GM23338 (cell line): ENCODE measurements at regions not wholly inside any gene's neighbourhood (a gene's known extent, or its start where the extent isn't known, plus 50 kb on each side); places are given as distances from the start of the nearest gene placed in this dataset.

ENCODE experiments used
- ATAC-seq: fragments of 200-7000 bp; cut with Tn5 transposase; 3 replicates; pipeline ENCODE4 v1.9.1; 2020
- DNase-seq: peaks from one replicate; pipeline ENCODE4 v3.0.0-alpha.2; 2015; ENCODE audit warnings: low spot score
- H2AFZ ChIP-seq: fragments of 200-600 bp; sonication (generic); 2 replicates; pipeline ENCODE4 v1.8.0; 2016; ENCODE audit warnings: antibody characterized with exemption, mild to moderate bottlenecking, moderate library complexity
- H3F3A ChIP-seq: fragments of 200-600 bp; sonication (generic); replicated peaks from 2 replicates; pipeline ENCODE4 v1.8.0; 2017; ENCODE audit warnings: antibody characterized with exemption, mixed run types, low read depth
- H3K27ac ChIP-seq: fragments of 200-600 bp; sonication (generic); 2 replicates; pipeline ENCODE4 v1.6.1; 2016; ENCODE audit warnings: low read depth
- H3K27me3 ChIP-seq: fragments of 200-600 bp; sonication (generic); 2 replicates; pipeline ENCODE4 v1.8.0; 2016; ENCODE audit warnings: mild to moderate bottlenecking, mixed run types, moderate library complexity; ENCODE audit not compliant: insufficient read depth
- H3K36me3 ChIP-seq: fragments of 200-600 bp; sonication (generic); 2 replicates; pipeline ENCODE4 v1.8.0; 2016; ENCODE audit warnings: mild to moderate bottlenecking; ENCODE audit not compliant: insufficient read depth
- H3K4me1 ChIP-seq: fragments of 200-600 bp; sonication (generic); 2 replicates; pipeline ENCODE4 v1.8.0; 2016; ENCODE audit warnings: mild to moderate bottlenecking, moderate library complexity; ENCODE audit not compliant: insufficient read depth
- H3K4me2 ChIP-seq: fragments of 200-600 bp; sonication (generic); 2 replicates; pipeline ENCODE4 v1.7.1; 2017; ENCODE audit warnings: mixed run types
- H3K4me3 ChIP-seq: fragments of 200-600 bp; sonication (generic); 2 replicates; pipeline ENCODE4 v1.6.1; 2016; ENCODE audit warnings: mixed run types
- H3K79me2 ChIP-seq: fragments of 200-600 bp; sonication (generic); replicated peaks from 2 replicates; pipeline ENCODE4 v1.8.0; 2017; ENCODE audit warnings: mild to moderate bottlenecking; ENCODE audit not compliant: insufficient read depth
- H3K9me2 ChIP-seq: fragments of 200-600 bp; sonication (generic); 2 replicates; pipeline ENCODE4 v1.8.0; 2017; ENCODE audit not compliant: insufficient read depth
- H4K20me1 ChIP-seq: fragments of 200-600 bp; sonication (generic); replicated peaks from 2 replicates; pipeline ENCODE4 v1.8.0; 2017; ENCODE audit warnings: mild to moderate bottlenecking; ENCODE audit not compliant: insufficient read depth
- H3K27ac Mint-ChIP-seq: 2 replicates; pipeline ENCODE4 v1.8.0; 2020; ENCODE audit warnings: inconsistent platforms, mild to moderate bottlenecking, moderate library complexity, mixed read lengths
- H3K27me3 Mint-ChIP-seq: 3 replicates; pipeline ENCODE4 v1.8.0; 2022; ENCODE audit warnings: low read depth, mild to moderate bottlenecking, moderate library complexity, mixed read lengths, inconsistent platforms; ENCODE audit not compliant: insufficient read depth, poor library complexity
- H3K36me3 Mint-ChIP-seq: 3 replicates; pipeline ENCODE4 v1.8.0; 2021; ENCODE audit warnings: low read depth, mild to moderate bottlenecking, inconsistent platforms, moderate library complexity, mixed read lengths
- H3K4me1 Mint-ChIP-seq: 3 replicates; pipeline ENCODE4 v1.8.0; 2020; ENCODE audit warnings: mild to moderate bottlenecking, inconsistent platforms, mixed read lengths
- H3K4me3 Mint-ChIP-seq: 3 replicates; pipeline ENCODE4 v1.8.0; 2021; ENCODE audit warnings: moderate library complexity, mild to moderate bottlenecking, inconsistent platforms, mixed read lengths
- H3K9me3 Mint-ChIP-seq: 3 replicates; pipeline ENCODE4 v1.8.0; 2020; ENCODE audit warnings: moderate library complexity, mild to moderate bottlenecking, inconsistent platforms, mixed read lengths
- CREB1 ChIP-seq: fragments of 250-450 bp; sonication (Bioruptor Pico); IDR thresholded peaks from 2 replicates; pipeline ENCODE4 v1.5.0; 2020; ENCODE audit warnings: low read depth, mild to moderate bottlenecking, moderate library complexity
- CTCF ChIP-seq, 2 experiments: fragments of 200-600 bp in 1 of 2; sonication (generic) in 1 of 2; conservative IDR thresholded peaks; 2 replicates each; pipeline versions ENCODE4 v1.5.1 to v1.6.1; 2016 to 2017; ENCODE audit warnings: antibody characterized with exemption in 2 of 2, low read depth in 2 of 2, mild to moderate bottlenecking in 2 of 2, moderate library complexity in 1 of 2
- EZH2 ChIP-seq: fragments of 200-600 bp; sonication (generic); IDR thresholded peaks from one replicate; pipeline ENCODE4 v1.8.0; 2017; ENCODE audit warnings: antibody characterized with exemption, mild to moderate bottlenecking, low read depth; ENCODE audit not compliant: unreplicated experiment
- JUNB ChIP-seq: IDR thresholded peaks from one replicate; pipeline ENCODE4 v1.6.1; 2016; ENCODE audit warnings: antibody characterized with exemption; ENCODE audit not compliant: unreplicated experiment
- REST ChIP-seq: IDR thresholded peaks from one replicate; pipeline ENCODE4 v1.6.1; 2018; ENCODE audit warnings: antibody characterized with exemption; ENCODE audit not compliant: unreplicated experiment
- ZNF114 ChIP-seq: fragments of 250-450 bp; sonication (Bioruptor Pico); IDR thresholded peaks from 2 replicates; pipeline ENCODE4 v1.5.0; 2020; ENCODE audit warnings: mild to moderate bottlenecking, moderate library complexity
- ZNF462 ChIP-seq: fragments of 250-450 bp; sonication (Bioruptor Pico); IDR thresholded peaks from 2 replicates; pipeline ENCODE4 v1.5.0; 2020; ENCODE audit warnings: mild to moderate bottlenecking, moderate library complexity

GRCh38 chr3:174618368-174619080 lies 240.6 kb upstream of the NAALADL2 start (continued):
- TF ChIP-seq ZNF462 (CRISPR knock-in tag) (no peak), CTCF (conservative IDR thresholded peaks at IDR 0.05; ENCODE audit: low read depth in 2 of 2) (no peak)

GRCh38 chr3:174619239-174619638 lies 239.9 kb upstream of the NAALADL2 start:
- Histone ChIP-seq H3K27me3 (no peaks in the 10 kb centered on the region), H3K9me2 (no peaks in the 10 kb centered on the region), H3K79me2 (no peaks in the 10 kb centered on the region), H2AFZ (no peak overlapping the region), H3K4me2 (no peak overlapping the region), H3F3A (no peaks in the 10 kb centered on the region), H3K36me3 (no peaks in the 10 kb centered on the region), H3K27ac (no peak overlapping the region), H4K20me1 (no peaks in the 10 kb centered on the region), H3K4me1 (no peaks in the 10 kb centered on the region), H3K4me3 (no peak overlapping the region)
- Mint-ChIP-seq H3K36me3 (no peaks in the 10 kb centered on the region), H3K9me3 (no peaks in the 10 kb centered on the region), H3K4me1 (peaks cover 5% of the 10 kb centered on the region; the same call in 2 of the 3 replicates), H3K27me3 (no peaks in the 10 kb centered on the region), H3K27ac (no peak overlapping the region), H3K4me3 (no peak overlapping the region)
- ATAC-seq (no peak), DNase-seq (no peak)
- TF ChIP-seq EZH2 (no peak), REST (no peak), CTCF (conservative IDR thresholded peaks at IDR 0.05; ENCODE audit: low read depth in 2 of 2) (no peak), CREB1 (CRISPR knock-in tag) (no peak), JUNB (no peak), ZNF114 (CRISPR knock-in tag) (no peak)
